Osteocyte (in vitro differentiated cells): ENCODE measurements at regions not wholly inside any gene's neighbourhood (a gene's known extent, or its start where the extent isn't known, plus 50 kb on each side); places are given as distances from the start of the nearest gene placed in this dataset.
"Not testable (repeated sequence)": the region's sequence is repeated elsewhere in the genome, so short reads cannot be mapped to it uniquely, and the experiment has no call there.

Experiments
- DNase-seq: peaks from one replicate; pipeline ENCODE4 v3.0.0; 2021; ENCODE audit warnings: mixed read lengths; ENCODE audit not compliant: unreplicated experiment; ENCODE audit errors: extremely low spot score
- H3K27ac Mint-ChIP-seq: one replicate; pipeline ENCODE4 v1.8.0; 2021; ENCODE audit warnings: mild to moderate bottlenecking, mixed read lengths; ENCODE audit not compliant: unreplicated experiment
- H3K27me3 Mint-ChIP-seq: one replicate; pipeline ENCODE4 v1.8.0; 2021; ENCODE audit warnings: mixed read lengths; ENCODE audit not compliant: unreplicated experiment
- H3K36me3 Mint-ChIP-seq: one replicate; pipeline ENCODE4 v1.8.0; 2021; ENCODE audit warnings: mixed read lengths; ENCODE audit not compliant: unreplicated experiment
- H3K4me1 Mint-ChIP-seq: one replicate; pipeline ENCODE4 v1.8.0; 2021; ENCODE audit warnings: mixed read lengths; ENCODE audit not compliant: unreplicated experiment
- H3K4me3 Mint-ChIP-seq: one replicate; pipeline ENCODE4 v1.8.0; 2021; ENCODE audit warnings: mild to moderate bottlenecking, moderate library complexity, mixed read lengths; ENCODE audit not compliant: unreplicated experiment
- H3K9me3 Mint-ChIP-seq: one replicate; pipeline ENCODE4 v1.8.0; 2021; ENCODE audit warnings: mixed read lengths; ENCODE audit not compliant: unreplicated experiment
- CTCF ChIP-seq: fragments of 200-600 bp; sonication (generic); IDR thresholded peaks from 2 replicates; pipeline ENCODE4 v1.5.0; 2021; ENCODE audit warnings: antibody characterized with exemption, mild to moderate bottlenecking, moderate library complexity

- DNase-seq: no peak
- Mint-ChIP-seq H3K36me3 (no peaks in the 10 kb centered on the region), H3K4me1 (peaks cover 6% of the 10 kb centered on the region), H3K27me3 (peaks cover 19% of the 10 kb centered on the region), H3K9me3 (no peaks in the 10 kb centered on the region), H3K4me3 (no peak overlapping the region), H3K27ac (no peak overlapping the region)
- TF ChIP-seq CTCF: no peak
Measured at GRCh38 chr5:133865113-133865512, 103.3 kb downstream of the C5orf15 start.

GRCh38 chr5:133864711-133865110, 103.7 kb downstream of the C5orf15 start:
- Mint-ChIP-seq H3K27ac (no peak overlapping the region), H3K36me3 (no peaks in the 10 kb centered on the region), H3K27me3 (peaks cover 19% of the 10 kb centered on the region), H3K4me3 (no peak overlapping the region), H3K4me1 (peaks cover 6% of the 10 kb centered on the region), H3K9me3 (no peaks in the 10 kb centered on the region)
- no peak for DNase-seq
- TF ChIP-seq CTCF: no peak

- Mint-ChIP-seq H3K4me1 (peaks cover 2% of the 10 kb centered on the region), H3K4me3 (no peak overlapping the region), H3K36me3 (no peaks in the 10 kb centered on the region), H3K9me3 (no peaks in the 10 kb centered on the region), H3K27me3 (peaks cover 19% of the 10 kb centered on the region), H3K27ac (no peak overlapping the region)
- DNase-seq: no peak
- TF ChIP-seq CTCF: no peak
Measured at GRCh38 chr5:133863857-133864585, 104.4 kb downstream of the C5orf15 start.

- no peak for DNase-seq
- Mint-ChIP-seq H3K4me3 (no peak overlapping the region), H3K9me3 (no peaks in the 10 kb centered on the region), H3K27me3 (peaks cover 19% of the 10 kb centered on the region), H3K36me3 (no peaks in the 10 kb centered on the region), H3K27ac (no peak overlapping the region), H3K4me1 (no peaks in the 10 kb centered on the region)
- no peak for TF ChIP-seq CTCF
Measured at GRCh38 chr5:133861161-133861737, 107.2 kb downstream of the C5orf15 start.

- no peaks in the 10 kb centered on the region for H3K9me3 Mint-ChIP-seq
- no peak for TF ChIP-seq CTCF
- no peaks in the 10 kb centered on the region for H3K4me1 Mint-ChIP-seq
- peaks cover 21% of the 10 kb centered on the region for H3K27me3 Mint-ChIP-seq
- DNase-seq: no peak
- H3K27ac Mint-ChIP-seq: no peak overlapping the region
- H3K4me3 Mint-ChIP-seq: no peak overlapping the region
- no peaks in the 10 kb centered on the region for H3K36me3 Mint-ChIP-seq
Measured at GRCh38 chr5:133859073-133859472, 109.4 kb downstream of the C5orf15 start.

GRCh38 chr5:133857595-133858313, 110.7 kb downstream of the C5orf15 start:
- DNase-seq, H3K4me3 Mint-ChIP-seq: not testable (repeated sequence)

More at GRCh38 chr5:133857595-133858313, 110.7 kb downstream of the C5orf15 start:
- H3K36me3 Mint-ChIP-seq, H3K4me1 Mint-ChIP-seq, H3K9me3 Mint-ChIP-seq, H3K27ac Mint-ChIP-seq: not testable (repeated sequence)
- H3K27me3 Mint-ChIP-seq: peaks cover 25% of the 10 kb centered on the region
